Endothelial cell of umbilical vein (primary cell): ENCODE measurements at regions not wholly inside any gene's neighbourhood (a gene's known extent, or its start where the extent isn't known, plus 50 kb on each side); places are given as distances from the start of the nearest gene placed in this dataset.

Experiments used
- EZH2 ChIP-seq: IDR thresholded peaks from 2 replicates; pipeline ENCODE4 v1.6.1; 2012; ENCODE audit warnings: borderline replicate concordance, low read depth, mild to moderate bottlenecking, moderate library complexity, low read length, inconsistent platforms; ENCODE audit not compliant: severe bottlenecking
- JUN ChIP-seq: IDR thresholded peaks from 2 replicates; pipeline ENCODE4 v1.6.1; 2011; ENCODE audit warnings: borderline replicate concordance, low read depth; ENCODE audit not compliant: insufficient read length, insufficient read depth
- MYC ChIP-seq: IDR thresholded peaks from one replicate; pipeline ENCODE4 v1.6.1; 2011; ENCODE audit warnings: mild to moderate bottlenecking, low read depth, low read length
- POLR2A ChIP-seq: IDR thresholded peaks from 2 replicates; pipeline ENCODE4 v1.6.1; 2012; ENCODE audit warnings: low read depth, mild to moderate bottlenecking, control low read depth, low read length
- POLR2AphosphoS5 ChIP-seq: IDR thresholded peaks from 2 replicates; pipeline ENCODE4 v1.6.1; 2012; ENCODE audit warnings: low read depth, mild to moderate bottlenecking, control low read depth, low read length, moderate library complexity; ENCODE audit not compliant: insufficient read depth
- TF ChIP-seq, protein P1 (sequence below): IDR thresholded peaks from 2 replicates; pipeline ENCODE4 v1.6.1; 2011; ENCODE audit not compliant: insufficient read depth, insufficient read length
- TF ChIP-seq, protein P2 (sequence below), 2 donors: IDR thresholded peaks; 1 replicate in 1 of 2; 2 replicates in 1 of 2; pipeline ENCODE4 v1.5.1; 2011; ENCODE audit warnings: low read length in 2 of 2, mild to moderate bottlenecking in 2 of 2, moderate library complexity in 2 of 2, control low read depth in 1 of 2, inconsistent platforms in 1 of 2, low read depth in 1 of 2; ENCODE audit not compliant: insufficient read depth in 1 of 2; ENCODE audit errors: extremely low read depth in 1 of 2

DNA sequence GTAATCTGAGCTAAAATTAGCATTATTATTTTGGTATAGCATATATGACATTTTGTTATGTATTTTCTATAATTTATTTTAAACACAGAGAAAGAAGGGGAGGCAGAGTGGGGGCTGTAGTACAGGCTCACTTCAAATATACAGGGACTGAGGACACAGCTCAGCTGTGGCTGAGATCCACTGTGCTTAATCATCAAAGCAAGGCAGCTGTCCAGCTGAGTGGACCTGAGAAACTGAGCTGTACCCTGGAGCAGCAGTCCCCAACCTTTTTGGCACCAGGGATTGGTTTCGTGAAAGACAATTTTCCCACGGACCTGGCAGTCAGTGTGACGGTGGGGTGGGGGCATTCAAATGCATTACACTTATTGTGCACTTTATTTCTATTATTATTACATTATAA is 687.2 kb downstream of the RNF144A start:
- TF ChIP-seq, protein P1, sequence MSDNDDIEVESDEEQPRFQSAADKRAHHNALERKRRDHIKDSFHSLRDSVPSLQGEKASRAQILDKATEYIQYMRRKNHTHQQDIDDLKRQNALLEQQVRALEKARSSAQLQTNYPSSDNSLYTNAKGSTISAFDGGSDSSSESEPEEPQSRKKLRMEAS = no peak
- TF ChIP-seq POLR2A (no peak), EZH2 (no peak), POLR2AphosphoS5 (no peak), MYC (no peak), JUN (no peak)
- TF ChIP-seq, protein P2, sequence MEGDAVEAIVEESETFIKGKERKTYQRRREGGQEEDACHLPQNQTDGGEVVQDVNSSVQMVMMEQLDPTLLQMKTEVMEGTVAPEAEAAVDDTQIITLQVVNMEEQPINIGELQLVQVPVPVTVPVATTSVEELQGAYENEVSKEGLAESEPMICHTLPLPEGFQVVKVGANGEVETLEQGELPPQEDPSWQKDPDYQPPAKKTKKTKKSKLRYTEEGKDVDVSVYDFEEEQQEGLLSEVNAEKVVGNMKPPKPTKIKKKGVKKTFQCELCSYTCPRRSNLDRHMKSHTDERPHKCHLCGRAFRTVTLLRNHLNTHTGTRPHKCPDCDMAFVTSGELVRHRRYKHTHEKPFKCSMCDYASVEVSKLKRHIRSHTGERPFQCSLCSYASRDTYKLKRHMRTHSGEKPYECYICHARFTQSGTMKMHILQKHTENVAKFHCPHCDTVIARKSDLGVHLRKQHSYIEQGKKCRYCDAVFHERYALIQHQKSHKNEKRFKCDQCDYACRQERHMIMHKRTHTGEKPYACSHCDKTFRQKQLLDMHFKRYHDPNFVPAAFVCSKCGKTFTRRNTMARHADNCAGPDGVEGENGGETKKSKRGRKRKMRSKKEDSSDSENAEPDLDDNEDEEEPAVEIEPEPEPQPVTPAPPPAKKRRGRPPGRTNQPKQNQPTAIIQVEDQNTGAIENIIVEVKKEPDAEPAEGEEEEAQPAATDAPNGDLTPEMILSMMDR (IDR thresholded peaks at IDR 0.05; ENCODE audit: extremely low read depth in 1 of 2, insufficient read depth in 1 of 2, low read depth in 1 of 2, low read length in 2 of 2) = no peak
